Thoracic aorta (tissue), 2 donors: ENCODE measurements at regions not wholly inside any gene's neighbourhood (a gene's known extent, or its start where the extent isn't known, plus 50 kb on each side); places are given as distances from the start of the nearest gene placed in this dataset.

Experiments used
- ATAC-seq: fragments of 150-250 bp; one replicate; pipeline ENCODE4 v1.8.0; 2017; ENCODE audit warnings: low read depth; ENCODE audit not compliant: insufficient number of reproducible peaks, low FRiP score
- DNase-seq: peaks from one replicate; pipeline ENCODE4 v3.0.0-alpha.2; 2020; ENCODE audit warnings: low spot score
- H3K27ac ChIP-seq, 2 donors: fragments of 200-600 bp; sonication (generic); 1 replicate in 1 of 2; 2 replicates in 1 of 2; pipeline ENCODE4 v1.5.1; 2016; ENCODE audit warnings: mild to moderate bottlenecking in 2 of 2, moderate library complexity in 2 of 2
- H3K27me3 ChIP-seq: fragments of 200-600 bp; sonication (generic); replicated peaks from 2 replicates; pipeline ENCODE4 v1.6.0; 2016; ENCODE audit warnings: mild to moderate bottlenecking; ENCODE audit not compliant: insufficient read depth
- H3K36me3 ChIP-seq: fragments of 200-600 bp; sonication (generic); one replicate; pipeline ENCODE4 v1.5.1; 2016
- H3K4me1 ChIP-seq, 2 donors: fragments of 200-600 bp; sonication (generic); 1 replicate in 1 of 2; 2 replicates in 1 of 2; pipeline versions ENCODE4 v1.5.1 to v1.6.0; 2016; ENCODE audit warnings: low read depth in 2 of 2, mild to moderate bottlenecking in 1 of 2; ENCODE audit not compliant: control insufficient read depth in 1 of 2
- H3K4me3 ChIP-seq: fragments of 200-600 bp; sonication (generic); 2 replicates; pipeline ENCODE4 v1.5.1; 2016; ENCODE audit warnings: mild to moderate bottlenecking
- H3K9me3 ChIP-seq: fragments of 200-600 bp; sonication (generic); 2 replicates; pipeline ENCODE4 v1.5.1; 2016
- TF ChIP-seq, protein P1 (sequence below): fragments of 200-600 bp; sonication (generic); IDR thresholded peaks from one replicate; pipeline ENCODE4 v1.5.1; 2019; ENCODE audit warnings: antibody characterized with exemption

DNA sequence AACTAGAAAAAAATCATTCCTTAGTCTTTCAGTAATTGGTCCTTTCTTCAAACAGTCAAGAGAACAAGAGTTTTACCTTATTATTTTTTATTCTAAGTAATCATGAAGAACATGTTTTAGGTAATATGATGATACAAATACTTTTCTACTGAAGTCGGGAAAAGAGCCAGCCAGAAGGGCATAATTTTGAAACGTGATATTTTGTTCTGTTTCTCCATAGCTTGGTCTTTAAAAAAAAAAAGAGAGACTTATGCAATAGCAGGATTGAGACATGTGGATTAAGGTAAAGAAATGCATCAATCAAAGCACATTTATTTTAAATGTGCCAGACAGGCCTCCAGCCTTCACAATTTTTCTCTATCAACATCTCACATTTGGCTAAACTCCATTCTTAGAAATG is 1016.8 kb downstream of the CNTNAP5 start:
- H3K27me3 ChIP-seq: no peaks in the 10 kb centered on the region
- no peaks in the 10 kb centered on the region for H3K36me3 ChIP-seq
- ATAC-seq (no peak), DNase-seq (no peak)
- TF ChIP-seq, protein P1, sequence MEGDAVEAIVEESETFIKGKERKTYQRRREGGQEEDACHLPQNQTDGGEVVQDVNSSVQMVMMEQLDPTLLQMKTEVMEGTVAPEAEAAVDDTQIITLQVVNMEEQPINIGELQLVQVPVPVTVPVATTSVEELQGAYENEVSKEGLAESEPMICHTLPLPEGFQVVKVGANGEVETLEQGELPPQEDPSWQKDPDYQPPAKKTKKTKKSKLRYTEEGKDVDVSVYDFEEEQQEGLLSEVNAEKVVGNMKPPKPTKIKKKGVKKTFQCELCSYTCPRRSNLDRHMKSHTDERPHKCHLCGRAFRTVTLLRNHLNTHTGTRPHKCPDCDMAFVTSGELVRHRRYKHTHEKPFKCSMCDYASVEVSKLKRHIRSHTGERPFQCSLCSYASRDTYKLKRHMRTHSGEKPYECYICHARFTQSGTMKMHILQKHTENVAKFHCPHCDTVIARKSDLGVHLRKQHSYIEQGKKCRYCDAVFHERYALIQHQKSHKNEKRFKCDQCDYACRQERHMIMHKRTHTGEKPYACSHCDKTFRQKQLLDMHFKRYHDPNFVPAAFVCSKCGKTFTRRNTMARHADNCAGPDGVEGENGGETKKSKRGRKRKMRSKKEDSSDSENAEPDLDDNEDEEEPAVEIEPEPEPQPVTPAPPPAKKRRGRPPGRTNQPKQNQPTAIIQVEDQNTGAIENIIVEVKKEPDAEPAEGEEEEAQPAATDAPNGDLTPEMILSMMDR: no peak
- no peaks in the 10 kb centered on the region for H3K9me3 ChIP-seq
- no peaks in the 10 kb centered on the region for H3K4me1 ChIP-seq
- no peak overlapping the region for H3K27ac ChIP-seq
- H3K4me3 ChIP-seq: no peak overlapping the region

DNA sequence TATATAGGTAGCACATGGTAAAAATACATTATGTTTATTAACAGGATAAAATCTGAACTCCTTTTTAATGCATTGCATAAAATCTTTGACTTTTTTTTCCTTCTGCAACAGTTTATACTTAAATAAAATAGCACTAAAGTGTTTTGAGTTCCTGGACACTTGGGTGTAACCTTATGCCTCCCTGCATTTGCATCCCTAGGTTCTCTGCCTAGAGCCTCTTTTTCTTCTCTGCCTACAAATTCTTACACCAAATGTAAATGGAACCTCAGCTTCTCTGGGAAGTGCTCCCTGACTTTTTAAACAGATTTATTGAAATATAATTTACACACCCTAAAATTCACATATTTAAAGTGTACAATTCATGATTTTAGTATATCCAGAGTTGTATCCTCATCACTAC is 1017.6 kb downstream of the CNTNAP5 start:
- DNase-seq (no peak), ATAC-seq (no peak)
- TF ChIP-seq, protein P1: no peak
- no peaks in the 10 kb centered on the region for H3K27me3 ChIP-seq
- no peaks in the 10 kb centered on the region for H3K9me3 ChIP-seq
- H3K36me3 ChIP-seq: no peaks in the 10 kb centered on the region
- no peak overlapping the region for H3K4me3 ChIP-seq
- H3K27ac ChIP-seq: no peak overlapping the region
- H3K4me1 ChIP-seq: no peaks in the 10 kb centered on the region

DNA sequence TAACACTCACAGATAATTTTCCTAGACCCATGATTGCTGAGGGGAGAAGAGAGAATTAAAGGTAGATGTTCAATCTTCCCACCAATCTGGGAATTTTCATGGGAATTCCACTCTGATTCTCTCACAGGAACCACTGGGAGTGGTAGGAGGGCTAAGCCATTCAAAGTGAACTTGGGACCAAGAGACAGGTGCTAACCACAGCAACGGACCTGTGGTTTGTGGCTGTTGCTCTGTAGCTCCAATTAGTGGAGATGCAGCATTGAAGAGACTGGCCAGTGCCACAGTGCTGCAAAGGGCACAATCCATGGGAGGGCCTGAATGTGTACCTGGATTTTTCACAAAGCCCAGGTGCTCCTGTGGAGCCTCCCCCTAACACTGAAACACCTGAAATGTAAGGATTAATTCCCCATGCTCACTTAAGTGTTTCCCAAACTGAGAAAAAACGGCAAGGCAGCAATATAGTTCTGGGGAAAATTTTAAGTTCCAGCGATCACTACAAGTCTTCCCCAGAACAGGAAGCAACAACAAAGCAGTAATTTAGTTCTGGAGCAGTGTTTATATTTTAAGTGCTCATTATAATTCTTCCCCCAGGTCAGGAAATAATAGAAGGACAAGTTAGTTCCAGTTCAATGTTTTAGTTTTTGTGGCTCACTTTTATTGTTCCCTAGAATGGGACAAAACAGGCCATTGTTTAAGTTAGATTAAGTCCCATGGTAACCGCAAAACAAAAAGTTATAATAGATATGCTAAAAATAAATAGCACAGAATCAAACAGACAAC is 1045.8 kb downstream of the CNTNAP5 start:
- TF ChIP-seq, protein P1: no peak
- Histone ChIP-seq H3K27me3 (no peaks in the 10 kb centered on the region), H3K4me3 (no peak overlapping the region), H3K36me3 (no peaks in the 10 kb centered on the region), H3K9me3 (no peaks in the 10 kb centered on the region), H3K4me1 (no peaks in the 10 kb centered on the region), H3K27ac (no peak overlapping the region)
- ATAC-seq (no peak), DNase-seq (no peak)

DNA sequence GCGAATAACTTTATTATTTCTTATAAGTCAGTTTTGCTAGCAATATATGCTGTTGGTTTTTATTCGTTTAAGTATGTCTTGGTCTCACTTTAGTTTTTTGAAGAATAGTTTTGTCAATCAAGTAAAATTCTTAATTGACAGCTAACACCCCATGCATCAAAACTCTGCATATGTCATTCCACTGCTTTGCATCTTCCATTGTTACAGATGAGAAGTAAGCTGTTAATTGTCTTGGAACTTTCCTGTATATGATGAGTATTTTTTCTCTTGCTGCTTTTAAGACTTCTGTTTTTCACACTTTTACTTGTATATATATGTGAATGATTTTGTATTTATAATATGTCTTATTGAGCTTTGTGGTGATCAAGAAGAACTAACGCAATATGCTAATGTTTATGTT is 1048.4 kb downstream of the CNTNAP5 start:
- ATAC-seq: no peak
- H3K36me3 ChIP-seq: no peaks in the 10 kb centered on the region
- H3K27me3 ChIP-seq: no peaks in the 10 kb centered on the region
- H3K9me3 ChIP-seq: no peaks in the 10 kb centered on the region
- TF ChIP-seq, protein P1: no peak
- no peaks in the 10 kb centered on the region for H3K4me1 ChIP-seq
- H3K27ac ChIP-seq: no peak overlapping the region
- no peak overlapping the region for H3K4me3 ChIP-seq
- no peak for DNase-seq

DNA sequence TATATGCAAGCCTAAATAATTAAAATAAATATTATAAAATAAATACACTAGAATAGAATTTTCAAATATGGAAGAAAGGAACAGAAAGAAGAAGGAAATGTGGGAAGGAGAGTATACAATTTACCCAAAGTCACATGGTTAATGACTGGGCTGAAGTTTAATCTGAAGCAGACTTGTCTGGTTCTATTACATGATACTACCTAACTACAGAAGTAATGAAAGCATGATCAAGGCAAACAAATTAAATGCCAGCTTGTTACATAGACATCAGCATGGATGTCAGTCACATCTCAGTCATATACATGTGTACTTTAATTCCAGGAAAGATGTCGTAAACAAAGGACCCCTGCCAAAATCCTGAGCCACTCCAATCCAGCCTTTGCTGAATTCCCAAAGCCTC is 1060.8 kb downstream of the CNTNAP5 start:
- DNase-seq (no peak), ATAC-seq (no peak)
- Histone ChIP-seq H3K36me3 (no peaks in the 10 kb centered on the region), H3K9me3 (no peaks in the 10 kb centered on the region), H3K4me1 (no peaks in the 10 kb centered on the region), H3K4me3 (no peak overlapping the region), H3K27ac (no peak overlapping the region), H3K27me3 (no peaks in the 10 kb centered on the region)
- TF ChIP-seq, protein P1: no peak
